HG03175 (cell line): ENCODE measurements at regions not wholly inside any gene's neighbourhood (a gene's known extent, or its start where the extent isn't known, plus 50 kb on each side); places are given as distances from the start of the nearest gene placed in this dataset.

Experiments
- ATAC-seq: cut with Tn5 transposase; IDR thresholded peaks from one replicate; pipeline ENCODE4 v1.9.1; 2021; ENCODE audit warnings: mild to moderate bottlenecking, moderate library complexity; ENCODE audit not compliant: unreplicated experiment

DNA sequence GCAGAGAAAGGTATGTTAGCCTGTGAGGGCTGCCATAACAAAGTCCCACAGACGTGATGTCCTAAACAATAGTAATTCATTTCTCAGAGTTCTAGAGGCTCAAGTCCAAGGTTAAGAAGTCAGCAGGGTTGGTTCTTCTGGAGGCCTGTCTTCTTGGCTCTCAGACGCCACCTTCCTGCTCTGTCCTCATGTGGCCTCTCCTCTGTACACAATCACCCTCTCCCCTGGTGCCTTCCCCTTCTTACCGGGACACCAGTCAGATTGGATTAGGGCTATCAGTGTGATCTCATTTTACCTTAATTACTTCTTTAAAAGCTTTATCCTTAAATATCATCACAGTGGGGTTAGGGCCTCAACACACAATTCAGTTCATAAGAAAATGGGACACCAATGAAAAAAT is 860.5 kb downstream of the RNF144A start:
- ATAC-seq = no peak

DNA sequence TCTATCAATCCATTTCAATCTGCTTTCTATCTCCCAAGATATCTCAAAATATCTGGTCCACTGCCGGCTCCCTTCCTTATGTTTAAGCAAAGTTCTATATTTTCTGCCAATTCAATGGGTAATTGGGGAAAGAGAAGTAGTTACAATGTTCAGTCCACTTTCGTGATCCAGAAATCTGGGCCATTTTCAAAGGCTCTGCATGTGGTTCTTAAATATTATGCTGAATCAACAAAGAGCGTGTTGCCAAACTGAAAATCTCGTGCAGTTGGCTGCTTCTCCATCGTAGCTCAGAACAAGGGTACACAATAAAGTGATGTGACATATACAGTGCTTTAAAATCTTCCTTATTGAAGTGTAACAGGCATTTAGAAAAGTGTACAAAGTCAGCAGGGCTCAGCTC is 863.1 kb downstream of the RNF144A start:
- no peak for ATAC-seq

DNA sequence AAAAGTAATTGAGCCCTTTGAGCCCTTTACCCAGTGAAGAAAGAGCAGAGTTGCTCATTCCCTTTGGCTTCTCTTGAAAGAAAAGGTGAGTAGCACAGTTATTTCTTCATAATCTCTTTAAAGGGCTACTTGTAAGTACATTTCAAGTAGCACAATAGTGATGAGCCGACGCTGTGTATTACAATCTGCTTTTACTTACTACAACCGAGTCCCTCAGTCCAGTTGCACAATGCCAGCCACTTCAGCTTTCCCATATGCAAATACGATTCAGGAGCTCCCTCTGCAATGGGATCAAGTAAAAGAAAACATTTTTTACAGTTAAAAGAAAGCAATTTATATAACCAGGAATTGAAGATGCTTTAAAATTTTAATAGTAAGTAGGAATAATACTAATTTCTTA is 868.5 kb downstream of the RNF144A start:
- no peak for ATAC-seq

- ATAC-seq = no peak
Observed at GRCh38 chr2:7788736-7789135, 871.5 kb downstream of the RNF144A start.

DNA sequence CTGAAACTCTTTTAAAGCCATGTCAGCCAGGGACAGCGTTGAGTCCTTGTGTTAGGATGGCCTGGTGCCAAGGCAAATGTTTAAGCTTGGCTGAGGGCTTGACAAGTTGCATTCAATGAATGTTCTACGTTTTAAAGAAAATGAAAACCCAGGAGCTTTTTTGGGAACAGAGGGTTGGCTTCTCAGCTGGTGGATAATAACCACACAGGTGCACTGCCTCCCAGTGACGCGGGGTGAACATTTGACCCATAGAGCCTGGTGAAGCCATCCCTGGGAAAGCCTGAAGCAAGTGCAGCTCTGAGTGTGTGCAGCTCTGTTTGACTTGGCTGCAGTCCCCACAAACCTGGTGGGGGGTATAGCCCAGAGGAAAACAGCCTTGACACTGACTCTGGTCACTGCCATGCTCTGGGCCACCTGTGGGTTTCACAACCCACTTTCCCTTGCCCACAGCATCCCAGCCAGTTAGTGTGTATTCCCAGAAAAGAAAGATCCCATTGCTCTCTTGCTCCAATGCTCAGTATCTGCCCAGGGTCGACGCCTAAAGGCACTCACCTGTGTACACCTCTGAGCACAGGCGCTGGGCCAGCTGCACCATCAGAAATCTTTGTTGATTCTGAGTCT is 874.9 kb downstream of the RNF144A start:
- ATAC-seq = no peak

- ATAC-seq = no peak
Observed at GRCh38 chr2:7795778-7796563, 878.8 kb downstream of the RNF144A start.

- ATAC-seq = no peak
Observed at GRCh38 chr2:7800031-7800430, 881.8 kb upstream of the ID2 start.

GRCh38 chr2:7801212-7801611 is 880.6 kb upstream of the ID2 start:
- ATAC-seq = no peak

DNA sequence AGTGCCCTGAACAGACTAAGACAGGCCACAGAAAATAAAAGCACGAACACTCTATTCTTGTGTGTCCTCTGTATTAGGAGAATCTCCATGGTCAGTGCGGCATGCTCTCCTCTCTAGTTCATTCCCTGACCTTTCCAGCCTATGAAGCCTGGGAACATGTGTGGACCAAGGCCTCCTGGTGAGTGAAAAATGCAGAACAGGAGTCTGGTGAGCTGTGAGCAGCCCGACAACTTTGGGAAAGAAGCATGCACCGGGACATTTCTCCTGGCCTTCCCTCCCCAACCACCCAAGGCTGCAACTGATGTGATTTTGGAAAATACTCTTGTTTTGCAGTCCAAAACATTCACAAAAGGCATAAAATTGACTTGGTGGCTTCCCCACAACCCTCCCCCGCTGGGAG is 878.3 kb upstream of the ID2 start:
- ATAC-seq = no peak

- no peak for ATAC-seq
Observed at GRCh38 chr2:7809640-7810039, 872.2 kb upstream of the ID2 start.

DNA sequence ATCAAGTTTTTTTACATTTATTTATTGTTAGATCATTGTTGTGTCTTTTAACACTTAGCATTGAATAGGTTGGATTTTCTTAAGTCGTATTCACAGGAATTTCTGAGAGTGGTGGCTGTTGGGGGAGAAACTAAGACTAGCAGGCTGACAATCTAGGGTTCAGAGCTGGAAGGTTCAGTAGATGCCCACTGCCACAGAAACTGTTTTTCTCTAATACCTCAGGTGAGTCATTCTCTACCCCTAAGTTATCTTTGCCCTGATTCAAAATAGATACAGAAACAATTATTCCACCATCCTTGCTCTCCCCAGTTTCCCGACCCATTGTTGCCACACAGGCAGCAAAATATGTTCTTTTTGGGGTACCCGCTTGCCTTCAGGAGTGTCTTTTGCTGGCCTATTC is 870.8 kb upstream of the ID2 start:
- ATAC-seq = no peak

DNA sequence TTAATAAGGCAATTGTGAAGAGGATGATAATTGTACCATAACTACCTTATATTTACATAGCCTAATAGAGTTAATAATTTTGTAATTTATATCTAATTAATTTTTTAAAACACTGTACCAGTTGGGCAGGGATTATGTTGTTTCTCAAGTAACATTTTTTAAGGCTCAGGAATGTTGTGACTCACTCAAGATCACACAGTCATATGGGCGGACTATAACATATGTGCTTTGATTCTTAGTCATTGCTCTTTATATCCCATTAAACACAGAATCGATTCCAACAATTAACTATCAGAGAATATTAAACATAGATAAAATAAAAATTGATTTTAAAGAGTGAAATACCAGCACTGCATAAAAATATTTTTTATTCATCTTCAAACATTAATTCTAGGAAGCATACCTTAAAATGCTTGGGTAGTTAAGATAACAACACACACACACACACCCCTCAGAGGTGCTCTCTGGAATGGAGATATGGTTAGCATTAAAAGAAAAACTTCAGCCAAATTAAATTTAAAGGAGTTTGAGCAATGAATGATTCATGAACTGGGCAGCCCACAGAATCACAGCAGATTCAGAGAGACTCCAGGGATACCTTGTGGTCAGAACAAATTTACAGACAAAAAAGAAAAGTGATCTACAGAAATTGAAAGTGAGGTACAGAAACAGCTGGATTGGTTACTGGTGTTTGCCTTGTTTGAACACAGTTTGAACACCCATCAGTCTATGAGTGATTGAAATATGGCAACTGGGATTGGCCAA is 869.4 kb upstream of the ID2 start:
- no peak for ATAC-seq

DNA sequence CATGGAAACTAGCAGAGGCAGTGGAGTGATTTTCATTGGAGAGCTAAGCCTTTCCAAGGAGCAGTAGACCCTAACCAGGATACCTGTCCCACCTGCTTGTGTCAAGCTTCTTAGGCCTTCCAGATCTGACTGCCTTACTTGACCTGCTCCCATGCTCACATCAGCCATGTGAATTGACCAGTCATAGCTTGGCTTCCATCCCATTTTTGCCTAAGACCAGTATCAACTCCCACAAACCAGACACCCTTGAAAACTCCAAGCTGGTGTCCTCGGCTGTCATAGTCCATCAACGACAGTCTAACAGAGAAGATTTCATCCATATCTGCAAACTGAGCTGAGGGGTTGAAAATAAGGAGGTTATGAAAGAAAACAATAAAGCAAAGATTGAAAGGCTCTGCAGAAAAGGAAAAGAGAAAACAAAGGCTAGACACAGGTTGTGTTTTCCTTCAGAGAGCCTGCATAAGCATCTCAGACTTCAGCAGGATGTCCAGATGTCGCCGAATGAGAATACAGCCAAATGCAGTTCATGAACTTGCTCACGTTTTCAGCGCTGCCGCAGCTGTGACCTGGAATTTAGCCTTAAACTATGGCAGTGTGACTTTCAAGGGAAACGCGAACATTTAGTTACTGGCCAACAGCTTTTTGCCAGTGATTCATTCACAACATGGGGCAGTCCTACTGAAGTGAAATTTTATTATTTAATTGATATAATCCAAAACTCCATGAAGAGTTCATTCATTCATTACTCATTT is 868.1 kb upstream of the ID2 start:
- no peak for ATAC-seq

DNA sequence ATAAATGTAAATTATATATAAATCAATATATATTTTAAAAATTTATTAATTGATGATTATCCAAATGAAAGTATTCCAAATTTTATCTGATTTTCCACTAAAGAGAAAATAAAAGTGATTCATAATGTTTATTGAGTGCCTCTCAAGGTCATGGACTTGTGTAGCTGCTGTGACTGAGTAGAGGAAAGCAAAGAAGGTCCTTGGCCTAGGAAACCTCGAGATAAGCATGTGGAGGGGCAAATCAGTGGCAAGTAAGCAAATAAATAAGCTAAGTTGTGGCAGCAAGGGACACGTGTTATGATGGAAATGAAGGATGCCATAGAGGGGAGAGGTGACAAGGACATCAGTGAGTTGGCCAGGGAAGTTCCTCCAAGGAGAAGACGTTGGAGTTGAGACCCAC is 866.1 kb upstream of the ID2 start:
- ATAC-seq = no peak

DNA sequence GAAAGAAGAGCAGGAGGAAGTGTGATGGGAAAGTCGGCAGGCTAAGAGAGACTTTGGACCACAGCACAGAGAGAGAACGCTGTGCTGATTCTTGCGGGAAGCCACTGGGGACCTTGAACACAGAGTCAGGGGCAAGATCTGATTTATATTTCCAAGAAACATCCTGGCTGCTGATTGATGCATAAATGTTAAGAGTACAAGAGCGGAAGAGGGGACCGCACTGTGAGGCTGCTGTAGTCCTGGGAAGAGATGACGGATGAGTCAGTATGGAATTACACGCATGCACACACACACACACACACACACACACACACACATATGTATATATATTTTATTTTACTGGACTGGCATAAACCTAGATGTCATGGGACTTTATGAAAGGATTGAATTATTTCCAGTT is 865.6 kb upstream of the ID2 start:
- no peak for ATAC-seq

GRCh38 chr2:7816944-7817343 is 864.9 kb upstream of the ID2 start:
- no peak for ATAC-seq

DNA sequence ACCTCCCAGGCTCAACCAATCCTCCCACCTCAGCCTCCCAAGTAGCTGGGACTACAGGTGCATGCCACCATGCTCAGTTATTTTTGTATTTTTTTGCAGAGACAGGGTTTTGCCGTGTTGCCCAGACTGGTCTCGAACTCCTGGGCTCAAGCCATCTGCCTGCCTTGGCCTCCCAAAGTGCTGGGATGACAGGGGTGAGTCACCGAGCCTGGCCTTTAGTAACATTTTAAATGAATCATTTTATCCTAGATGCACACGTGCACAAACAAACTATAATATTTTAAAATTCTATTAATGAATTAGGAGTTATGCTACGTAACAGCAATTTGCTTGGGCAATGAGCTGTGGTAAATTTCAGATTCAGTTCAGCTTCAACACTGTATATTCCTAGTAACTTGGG is 862.5 kb upstream of the ID2 start:
- no peak for ATAC-seq

DNA sequence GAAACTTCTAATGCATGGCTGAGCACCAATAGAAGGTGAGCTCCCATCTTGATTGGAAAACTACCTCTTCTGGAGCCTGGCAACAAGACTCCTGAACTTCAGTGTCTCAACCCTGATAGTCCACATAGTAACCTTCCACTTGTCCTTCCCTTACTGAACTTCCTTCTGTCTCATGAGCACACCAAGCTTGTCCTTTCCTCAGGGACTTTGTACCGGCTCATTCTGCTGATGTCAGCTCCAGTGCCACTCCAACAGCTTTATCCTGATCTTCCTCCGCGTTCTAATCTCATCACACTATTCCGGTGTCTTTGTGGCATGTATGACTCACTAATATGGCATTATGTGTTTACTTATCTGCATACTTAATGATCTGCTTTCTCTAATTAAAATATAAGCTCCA is 862.0 kb upstream of the ID2 start:
- no peak for ATAC-seq

DNA sequence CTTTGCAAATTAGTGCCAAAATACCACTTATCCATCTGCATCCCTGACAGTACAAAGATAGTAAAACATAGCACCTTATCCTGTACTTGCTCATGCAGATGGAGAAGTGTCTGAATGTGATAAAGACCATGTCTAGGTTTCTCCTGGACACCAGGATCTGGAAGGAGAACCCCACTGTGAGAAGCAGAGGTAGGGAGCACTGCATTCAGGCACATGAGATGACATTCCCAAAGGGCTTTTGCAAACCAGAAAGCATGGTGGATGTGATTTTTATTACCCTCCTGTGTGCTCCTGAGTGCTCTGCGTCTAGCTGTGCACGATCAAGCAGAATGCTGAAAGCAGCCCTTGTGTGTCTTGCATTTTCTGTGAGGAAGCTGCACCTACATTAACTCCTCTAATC is 857.6 kb upstream of the ID2 start:
- no peak for ATAC-seq

GRCh38 chr2:7825591-7826312 is 856.1 kb upstream of the ID2 start:
- ATAC-seq = peak; percentile 65

- no peak for ATAC-seq
Observed at GRCh38 chr2:7826656-7827055, 855.2 kb upstream of the ID2 start.
